NCI-H187 (cell line): ENCODE measurements at regions not wholly inside any gene's neighbourhood (a gene's known extent, or its start where the extent isn't known, plus 50 kb on each side); places are given as distances from the start of the nearest gene placed in this dataset.

Experiments used
- DNase-seq, 2 experiments: peaks; one replicate each; lab custom pipeline; 2025; lab: John Stamatoyannopoulos, UW

DNA sequence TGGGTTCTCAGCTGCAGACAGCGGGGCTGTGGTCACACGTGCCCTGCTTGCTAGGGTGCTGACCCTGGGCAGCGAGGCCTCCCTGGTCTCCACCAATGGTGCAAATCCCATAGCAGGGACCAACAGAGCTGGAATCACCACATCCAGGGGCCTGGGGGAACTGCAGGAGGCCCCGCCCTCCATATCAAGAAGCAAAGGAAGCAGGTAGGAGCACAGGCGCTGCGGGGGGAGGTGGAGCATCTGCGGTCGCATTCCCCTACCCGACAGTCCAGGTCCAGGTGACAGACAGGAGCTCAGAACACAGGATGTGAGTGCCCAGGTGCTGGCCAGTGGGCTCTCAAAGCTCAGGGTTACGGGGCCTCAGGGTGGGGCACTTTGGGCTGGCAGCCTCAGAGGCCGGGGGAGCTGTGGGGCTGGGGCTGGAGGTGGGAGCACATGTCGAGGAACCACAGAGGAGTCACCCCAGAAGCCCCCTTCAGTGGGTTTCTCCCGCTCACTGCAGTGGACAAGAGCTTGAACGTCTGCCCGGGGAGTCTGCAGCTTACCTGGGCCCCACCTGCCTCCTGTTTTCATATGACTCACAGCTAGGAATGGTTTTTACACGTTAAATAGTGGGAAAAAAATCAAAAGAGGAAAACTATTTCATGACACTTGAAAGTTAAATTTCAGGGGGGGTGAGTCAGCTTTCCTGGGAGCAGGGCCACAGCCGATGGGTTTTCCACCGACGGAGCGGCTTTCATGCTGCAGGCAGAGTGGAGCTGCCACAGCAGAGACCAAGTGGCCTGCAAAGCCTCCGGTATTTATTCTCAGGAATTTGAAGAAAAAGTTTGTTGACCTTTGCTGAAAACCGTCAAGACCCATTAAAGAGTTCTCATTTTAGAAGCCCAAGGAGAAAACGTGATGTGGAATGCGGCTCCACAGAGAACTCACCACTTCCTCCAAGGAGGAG, 148.7 kb upstream of the PPP2R2D start:
- no peak for DNase-seq

DNA sequence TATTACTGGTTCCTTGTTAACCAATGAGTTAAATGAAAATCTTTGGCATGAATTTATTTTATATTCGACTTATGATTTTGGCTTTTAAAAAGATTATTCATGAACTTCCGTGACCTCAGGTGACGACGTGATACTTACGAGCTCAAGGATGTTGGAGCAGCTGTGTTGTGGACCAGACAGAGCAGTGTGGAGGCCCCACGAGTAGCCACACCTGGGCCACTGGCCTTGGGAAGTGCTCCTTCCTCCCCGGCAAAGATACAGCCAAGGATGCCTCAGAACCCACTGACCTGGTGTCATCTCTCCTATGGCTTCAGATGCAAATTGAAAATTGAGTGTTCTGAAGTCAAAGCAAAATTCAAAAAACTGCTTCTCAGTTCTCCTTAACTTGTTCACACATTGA, 147.5 kb upstream of the PPP2R2D start:
- DNase-seq = no peak

DNA sequence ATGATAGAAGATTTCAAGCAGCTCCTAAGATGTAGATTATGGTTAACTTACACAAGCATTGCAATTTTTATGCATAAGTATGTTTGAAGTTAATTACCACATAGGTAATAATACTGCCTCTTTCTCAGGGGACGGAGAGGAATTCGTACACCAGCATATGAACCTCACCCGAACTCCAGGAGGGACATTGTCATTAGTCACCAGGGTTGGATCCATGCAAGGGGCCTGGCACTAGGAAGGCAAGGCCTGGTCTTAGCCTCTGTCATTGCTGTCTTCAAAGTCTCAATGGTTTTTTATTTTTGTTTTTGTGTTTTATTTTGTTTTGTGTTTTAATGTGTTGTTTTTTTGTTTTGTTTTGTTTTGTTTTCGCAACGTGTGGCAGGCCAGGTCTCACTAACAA, 145.6 kb upstream of the PPP2R2D start:
- DNase-seq = no peak

DNA sequence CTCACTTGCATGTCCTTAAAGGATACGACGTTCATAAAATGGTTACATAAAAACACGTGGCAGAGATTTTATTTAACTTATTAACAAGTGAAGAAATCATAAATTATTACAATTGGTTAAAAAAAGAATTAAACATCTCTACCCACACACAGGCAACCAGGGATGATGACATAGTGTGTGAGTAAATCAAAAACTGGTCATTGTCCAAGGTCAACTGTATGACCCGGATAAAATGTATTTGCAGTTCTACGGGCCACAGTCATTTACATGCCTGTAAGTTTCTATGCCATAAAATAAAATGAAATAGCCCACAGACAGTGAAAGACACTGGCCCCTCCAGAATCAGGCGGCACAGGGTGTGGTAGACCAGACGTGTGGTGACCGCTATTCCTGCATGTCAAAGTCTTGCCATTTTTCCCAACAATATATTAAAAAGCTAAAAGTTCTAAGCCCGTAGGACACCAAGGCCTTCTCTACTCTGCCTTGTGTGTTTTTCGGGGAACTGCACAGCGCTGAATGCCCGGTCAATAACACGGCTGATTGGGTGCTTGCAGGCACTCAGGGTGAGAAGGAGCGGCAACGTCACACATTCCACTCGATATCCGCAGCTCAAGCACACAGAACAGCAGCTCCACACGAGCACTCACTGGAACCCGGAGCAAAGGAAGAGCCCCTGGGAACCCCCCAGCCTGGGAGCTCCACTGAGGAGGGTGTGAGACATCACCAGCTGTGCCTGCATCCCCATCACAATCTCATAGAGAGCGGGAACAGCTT, 143.3 kb upstream of the PPP2R2D start:
- no peak for DNase-seq

DNA sequence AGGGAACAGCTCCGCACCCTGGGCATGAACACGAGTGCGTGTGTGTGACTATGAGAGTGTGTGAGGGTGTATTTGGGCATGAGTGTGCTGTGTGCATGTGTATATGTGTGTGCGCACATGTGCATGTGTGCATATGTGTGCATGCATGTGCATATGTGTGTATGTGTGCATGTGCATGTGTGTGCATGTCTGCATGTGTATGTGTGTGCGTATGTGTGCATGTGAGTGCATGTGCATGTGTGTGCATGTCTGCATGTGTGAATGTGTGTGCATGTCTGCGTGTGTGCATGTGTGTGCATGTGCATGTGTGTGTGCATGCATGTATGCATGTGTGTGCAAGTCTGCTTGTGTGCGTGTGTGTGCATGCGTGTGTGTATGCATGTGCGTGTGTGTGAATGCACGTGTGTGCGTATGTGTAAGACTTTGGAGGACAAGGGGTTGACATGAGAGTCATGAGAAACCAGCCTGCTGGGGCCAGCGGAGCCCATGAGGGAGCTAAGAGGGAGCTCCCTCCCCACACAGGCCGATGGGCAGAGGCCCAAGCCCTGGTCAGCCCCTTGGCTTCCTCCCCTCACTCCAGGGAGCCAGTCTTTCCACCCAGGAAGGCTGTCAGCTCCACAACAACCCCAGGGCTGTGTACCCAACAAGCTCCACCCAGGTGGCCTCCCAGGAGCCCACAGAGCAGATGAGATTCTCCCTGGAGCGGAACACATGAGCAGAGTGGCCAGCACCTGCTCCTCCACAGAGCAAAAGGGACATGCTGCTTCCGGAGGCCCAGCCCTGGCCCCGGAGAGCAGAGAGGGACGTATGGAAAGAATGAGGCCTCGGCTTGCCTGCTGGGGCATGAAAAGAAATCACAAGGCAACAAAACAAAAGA, 142.5 kb upstream of the PPP2R2D start:
- peak; percentile 6 to 59 for DNase-seq

DNA sequence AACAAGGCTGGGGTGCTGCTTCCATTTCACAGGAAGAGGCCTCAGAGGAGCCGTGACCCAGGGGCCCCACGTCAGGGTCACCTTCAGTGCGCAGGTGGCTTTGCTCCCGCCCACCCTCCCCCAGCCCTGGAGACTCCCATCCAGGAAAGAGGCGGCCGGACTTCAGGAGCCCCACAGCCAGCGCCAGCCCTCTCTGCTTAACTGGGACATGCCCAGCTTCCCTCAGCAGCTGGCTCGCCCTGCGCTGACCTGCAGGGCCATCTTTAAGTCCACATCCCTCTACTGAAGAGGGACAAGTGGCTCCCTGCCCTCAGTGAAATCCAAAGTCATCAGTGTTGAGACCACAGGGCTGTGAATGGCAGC, 141.9 kb upstream of the PPP2R2D start:
- DNase-seq = no peak

DNA sequence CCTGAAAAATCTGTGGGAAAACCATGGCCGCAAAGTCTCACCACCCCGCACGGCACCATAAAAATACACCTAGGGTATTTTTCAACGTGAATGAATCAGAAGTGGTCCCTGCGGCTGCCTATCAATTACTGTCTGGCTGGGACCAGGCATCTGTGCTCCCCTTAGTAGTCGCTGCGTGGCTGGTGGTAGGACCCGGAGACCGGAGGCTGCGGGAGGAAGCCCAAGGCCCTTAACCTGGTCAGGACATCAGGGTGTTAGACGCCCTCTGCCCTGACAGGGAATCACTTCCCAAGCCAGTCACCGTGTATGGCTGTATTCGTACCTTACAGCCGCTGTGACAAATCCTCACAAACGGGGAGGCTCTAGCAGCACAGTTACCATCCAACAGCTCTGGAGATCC, 141.5 kb upstream of the PPP2R2D start:
- DNase-seq = no peak

DNA sequence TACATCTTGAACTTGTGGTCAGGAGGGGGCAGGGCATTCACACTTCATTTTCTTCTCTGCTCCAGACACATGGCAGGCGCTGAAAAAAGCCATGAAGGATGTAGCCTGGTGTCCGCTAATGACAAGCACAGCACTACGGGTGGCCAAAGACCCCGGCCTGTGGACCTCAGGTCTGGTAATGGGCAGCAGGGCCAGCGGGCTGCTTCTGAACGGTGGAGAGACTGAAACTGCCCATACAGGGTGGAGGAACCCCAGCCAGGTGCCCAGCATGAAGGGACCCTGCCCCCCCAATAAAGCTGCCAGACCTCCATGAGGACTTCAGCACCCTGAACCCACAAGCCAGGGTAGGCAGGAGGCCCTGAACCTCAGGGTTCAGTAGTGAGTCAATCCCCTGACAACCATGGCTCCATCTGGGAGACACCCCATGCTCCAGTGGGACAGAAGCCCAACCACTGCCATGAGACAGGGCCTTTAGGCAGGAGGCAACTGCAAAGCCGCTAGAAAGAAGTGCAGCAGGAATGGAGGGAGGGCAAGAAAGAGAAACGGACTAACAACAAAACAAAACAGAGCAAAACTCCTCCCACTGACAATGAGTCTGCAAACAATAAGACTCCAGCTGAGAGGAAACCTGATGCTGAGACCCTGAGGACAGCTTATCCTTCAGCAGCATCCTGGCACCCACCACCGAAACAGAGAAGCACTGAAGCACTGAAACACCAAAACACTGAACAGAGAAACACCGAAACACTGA, 140.2 kb upstream of the PPP2R2D start:
- no peak for DNase-seq

DNA sequence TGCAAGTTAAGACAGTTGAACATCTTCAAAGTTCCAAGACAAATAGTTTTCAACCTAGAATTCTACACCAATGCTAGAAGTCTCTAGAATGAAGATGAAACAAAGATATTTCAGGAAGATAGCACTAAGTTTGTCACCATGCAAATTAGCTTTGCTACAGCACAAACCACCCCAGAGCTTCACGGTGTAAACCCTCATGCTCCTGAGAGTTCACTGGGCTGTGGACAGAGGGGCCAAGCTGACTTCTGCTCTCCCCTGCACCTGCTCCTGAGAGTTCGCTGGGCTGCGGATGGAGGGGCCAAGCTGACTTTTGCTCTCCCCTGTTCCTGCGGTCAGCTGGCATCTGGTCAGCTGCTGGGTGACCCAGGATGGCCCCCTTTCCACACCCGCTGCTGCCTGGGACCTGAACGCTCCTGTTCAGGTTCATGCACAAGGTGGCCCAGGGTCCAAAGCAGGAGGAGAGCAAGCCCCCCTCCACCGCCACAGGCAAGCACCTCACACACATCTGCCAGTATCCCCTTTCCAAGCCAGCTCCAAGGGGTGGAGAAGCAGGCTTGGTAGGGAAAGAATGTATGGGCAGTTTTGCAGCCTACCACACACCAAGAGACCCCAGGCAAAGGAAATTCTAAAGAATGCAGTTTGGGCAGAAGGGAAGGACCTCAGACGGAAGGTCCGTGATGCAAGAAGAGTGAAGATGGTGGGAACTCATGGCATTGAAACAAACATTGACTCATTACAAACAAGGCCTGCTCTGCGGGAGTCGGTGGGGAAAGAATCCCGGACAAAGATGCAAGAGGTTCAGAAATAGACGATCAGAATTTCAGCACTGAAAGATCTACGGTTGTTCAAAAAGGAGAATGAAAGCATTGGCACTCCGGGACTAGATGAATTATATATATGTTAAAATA, 137.8 kb upstream of the PPP2R2D start:
- no peak for DNase-seq

DNA sequence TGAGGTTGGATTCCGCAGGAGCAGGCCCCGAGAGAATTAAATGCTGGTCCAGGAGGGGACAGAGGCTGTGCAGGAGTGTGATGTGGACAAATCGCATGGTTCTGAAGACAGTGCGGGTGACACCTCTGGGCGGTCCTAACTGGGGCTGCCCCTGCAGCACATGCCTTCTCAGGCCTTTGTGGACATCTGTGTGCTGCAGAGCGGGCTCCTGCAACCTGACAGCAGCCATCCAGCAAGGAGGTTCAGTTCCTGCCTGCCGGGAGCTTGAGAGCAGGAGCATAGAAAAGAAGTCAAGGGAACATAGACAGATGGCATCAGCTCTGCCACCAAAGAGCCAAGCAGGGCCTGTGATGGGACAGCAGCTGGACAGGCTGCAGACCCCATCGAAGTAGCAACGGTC, 135.9 kb upstream of the PPP2R2D start:
- DNase-seq = no peak

DNA sequence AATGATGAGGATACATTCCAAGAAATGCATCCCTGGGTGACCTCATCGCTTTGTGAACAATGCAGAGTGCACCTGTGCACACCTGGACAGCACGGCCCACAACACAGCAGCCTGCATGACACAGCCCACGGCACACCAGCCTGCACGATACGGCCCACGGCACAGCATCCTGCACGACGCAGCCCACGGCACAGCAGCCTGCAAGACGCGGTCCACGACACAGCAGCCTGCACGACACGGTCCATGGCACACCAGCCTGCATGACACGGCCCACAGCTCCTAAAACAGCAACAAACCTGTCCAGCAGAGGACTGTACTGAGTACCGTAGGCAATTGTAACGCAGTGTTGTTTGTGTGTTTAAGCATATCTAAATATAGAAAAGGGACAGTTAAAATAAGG, 134.7 kb upstream of the PPP2R2D start:
- no peak for DNase-seq

DNA sequence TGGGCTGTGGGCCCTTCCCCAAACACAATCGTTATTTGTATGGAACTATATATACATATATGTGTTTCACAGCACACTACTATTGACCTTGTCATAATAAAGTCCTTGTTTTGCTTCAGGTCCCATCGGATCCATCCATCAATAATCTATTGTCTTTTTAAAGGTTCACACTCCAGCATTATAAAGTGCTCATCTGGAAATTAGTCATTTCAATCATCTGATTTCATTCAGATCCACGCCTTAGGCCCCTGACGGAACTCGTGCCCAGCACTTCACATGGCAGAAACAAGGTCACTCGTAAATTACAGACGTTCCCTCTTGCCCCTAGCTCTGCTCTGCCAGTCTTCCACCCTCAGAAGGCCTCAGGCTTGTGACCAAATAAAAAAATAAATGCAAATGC, 133.1 kb upstream of the PPP2R2D start:
- no peak for DNase-seq

DNA sequence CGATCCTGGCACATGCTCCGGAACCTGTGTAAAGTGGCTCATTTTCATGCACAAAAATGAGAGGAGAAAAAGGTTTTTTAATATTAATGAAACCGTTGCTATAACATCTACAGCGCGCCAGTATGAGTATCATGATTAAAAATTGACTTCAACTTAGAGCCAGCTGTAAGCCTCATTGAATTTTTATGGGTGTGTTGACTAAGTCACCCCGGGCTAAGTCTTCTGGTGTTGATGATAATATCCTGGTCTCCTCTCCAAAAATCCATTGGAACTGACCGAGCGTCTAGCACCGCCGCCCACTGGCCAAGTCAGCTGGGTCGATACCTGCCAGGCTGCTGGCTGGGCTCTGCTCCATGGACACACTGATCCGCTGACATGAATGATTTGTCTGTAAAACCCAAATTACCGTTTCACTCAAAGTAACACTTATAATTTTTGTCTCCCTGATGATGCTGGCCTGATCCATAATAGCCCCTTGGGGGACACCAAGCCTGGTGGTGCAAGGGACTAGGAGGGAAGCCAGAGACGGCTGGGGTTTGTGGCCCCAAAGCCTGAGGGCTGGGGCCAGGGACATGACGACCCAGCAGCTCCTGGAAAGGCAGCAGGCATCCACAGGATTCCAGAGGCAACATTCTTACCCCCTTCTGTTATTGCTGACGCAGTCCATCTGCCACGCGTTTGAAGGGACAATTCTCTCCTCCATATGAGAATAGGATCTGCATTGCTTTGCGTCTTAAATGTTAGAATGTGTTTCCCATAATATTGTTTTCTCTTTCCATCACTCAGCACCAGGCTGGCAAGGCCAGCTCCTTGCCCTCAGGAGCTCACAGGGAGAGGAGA, 131.0 kb upstream of the PPP2R2D start:
- DNase-seq = no peak

DNA sequence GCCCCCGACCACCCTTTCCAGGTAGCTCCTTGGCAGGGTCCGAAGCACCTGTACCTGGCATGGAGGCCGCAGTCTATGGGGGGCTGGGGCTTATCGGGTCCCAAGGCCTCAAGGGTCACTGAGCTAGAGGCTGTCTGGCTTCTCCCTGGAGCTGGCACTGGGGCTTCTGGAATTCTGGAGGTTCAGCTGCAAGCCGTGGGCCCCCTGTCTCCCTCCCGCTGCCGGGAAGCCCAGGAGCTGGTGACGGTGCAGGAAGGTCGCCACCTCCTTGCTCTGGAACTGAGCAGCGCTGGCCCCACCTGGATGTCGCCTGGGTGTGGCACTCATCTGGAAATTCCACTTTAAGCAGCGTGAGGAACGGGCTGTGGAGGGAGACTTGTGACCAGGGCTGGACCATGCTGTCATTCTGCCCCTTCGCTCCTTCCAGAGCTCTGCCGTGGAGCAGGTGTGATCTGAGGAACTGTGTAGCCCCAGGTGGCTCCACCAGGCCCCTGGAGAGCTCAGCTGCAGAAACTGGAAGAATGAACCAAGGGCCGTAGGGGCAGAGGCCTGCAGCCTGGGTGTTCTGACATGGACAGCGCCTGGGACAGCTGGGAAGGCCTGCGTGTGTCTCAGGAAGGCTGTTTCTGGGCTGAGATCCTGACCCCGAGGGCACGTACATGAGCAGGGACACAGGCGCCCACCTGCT, 129.7 kb upstream of the PPP2R2D start:
- no peak for DNase-seq

DNA sequence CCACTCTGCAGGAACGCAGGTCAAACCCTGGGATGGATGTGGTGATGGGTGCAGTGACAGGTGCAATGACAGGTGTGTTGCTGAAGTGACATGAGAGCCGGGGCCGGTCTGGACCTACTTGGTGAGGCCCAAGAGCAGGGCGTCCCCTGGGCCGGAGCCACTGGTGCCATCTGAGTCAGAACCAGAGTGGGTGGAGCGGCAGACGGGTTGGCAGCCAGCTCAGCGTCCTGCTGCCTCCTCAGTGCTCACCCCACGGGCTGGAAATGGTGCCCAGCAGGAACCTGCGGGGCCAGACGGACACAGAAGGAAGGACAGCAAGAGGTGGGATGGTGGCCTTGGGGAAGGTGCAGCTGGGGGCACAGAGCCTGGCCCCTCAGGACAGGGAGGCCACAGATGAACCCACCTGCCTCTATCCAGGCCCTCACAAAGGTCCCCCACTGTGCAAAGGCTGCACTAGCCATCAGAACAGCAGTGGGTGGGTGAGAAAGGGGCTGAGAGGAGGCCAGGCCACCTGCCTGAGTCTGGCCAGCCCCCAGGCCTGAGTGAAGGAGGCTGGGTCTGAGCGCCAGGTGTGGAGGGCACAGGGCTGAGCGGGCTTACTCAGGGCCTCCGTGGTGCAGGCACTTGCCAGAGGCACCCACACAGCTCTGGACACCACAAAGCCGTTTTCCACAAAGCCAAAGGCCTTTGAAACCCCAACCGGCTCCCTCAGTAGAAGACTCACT, 129.0 kb upstream of the PPP2R2D start:
- no peak for DNase-seq

DNA sequence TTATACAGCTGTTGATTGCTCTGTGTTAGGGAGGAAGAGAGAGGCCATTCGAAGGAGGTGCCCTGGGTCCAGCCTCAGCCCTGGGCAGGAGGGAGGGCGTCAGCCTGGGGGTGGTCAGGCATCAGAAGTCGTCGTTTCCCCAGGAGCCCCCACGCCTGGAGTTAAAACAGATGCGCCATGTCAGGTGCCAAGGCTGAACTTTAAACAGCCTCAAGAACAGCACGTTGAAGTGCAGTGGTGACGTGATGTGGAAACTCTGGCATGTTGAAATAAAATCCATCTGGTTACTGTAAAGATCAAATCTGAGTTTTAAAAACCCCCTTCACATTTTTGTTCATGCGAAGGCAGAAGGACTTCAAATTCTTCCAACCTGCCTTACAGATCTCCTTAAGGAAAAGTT, 128.4 kb upstream of the PPP2R2D start:
- DNase-seq = no peak

DNA sequence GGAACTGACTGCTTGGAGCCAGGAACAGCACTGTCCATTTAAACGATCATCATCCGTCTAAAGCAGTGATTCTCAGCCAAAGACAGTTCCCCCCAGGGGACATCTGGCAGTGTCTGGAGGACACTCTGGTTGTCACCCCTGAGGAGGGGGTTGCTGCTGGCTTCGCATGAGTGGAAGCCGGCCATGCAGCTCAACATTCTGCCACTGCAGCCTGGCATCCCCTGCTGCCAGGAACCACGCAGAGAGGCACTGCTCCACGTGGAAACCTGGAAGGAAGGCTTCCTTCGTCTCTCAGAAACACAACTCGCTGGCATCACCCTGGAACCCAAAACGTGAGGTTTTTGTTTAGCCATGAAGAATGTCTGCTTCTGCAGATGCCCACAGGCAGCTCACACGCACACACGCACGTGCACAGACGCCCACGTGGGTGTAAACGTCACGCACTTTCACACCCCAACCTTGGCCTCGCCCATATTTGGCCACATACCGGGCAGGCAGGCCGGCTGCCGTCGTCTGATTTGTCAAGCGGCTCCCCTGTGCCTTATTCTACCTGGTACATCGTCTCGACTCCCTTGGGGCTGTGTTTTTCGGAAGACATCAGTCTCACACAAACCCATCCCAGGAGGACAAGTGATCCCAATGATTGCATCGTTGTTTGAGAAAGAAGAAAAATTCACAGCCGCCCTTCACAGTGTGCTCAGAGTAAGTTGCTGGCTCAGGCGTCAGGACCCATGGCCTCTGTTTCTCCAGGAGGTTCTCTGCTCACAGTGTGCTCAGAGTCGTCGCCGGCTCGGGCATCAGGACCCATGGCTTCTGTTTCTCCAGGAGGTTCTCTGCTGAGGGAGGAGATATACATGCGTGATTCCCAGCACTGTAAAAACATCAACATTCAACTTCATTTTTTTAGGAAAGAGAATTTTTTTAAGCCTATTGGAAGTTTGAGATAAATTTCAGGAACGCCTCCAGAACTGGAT, 127.2 kb upstream of the PPP2R2D start:
- DNase-seq = no peak
